HG02943 (cell line): ENCODE measurements at regions not wholly inside any gene's neighbourhood (a gene's known extent, or its start where the extent isn't known, plus 50 kb on each side); places are given as distances from the start of the nearest gene placed in this dataset.

Experiments used
- ATAC-seq: cut with Tn5 transposase; IDR thresholded peaks from one replicate; pipeline ENCODE4 v1.9.1; 2021; ENCODE audit warnings: mild to moderate bottlenecking, low read depth, moderate library complexity; ENCODE audit not compliant: unreplicated experiment

GRCh38 chr13:38518328-38518727, 168.5 kb upstream of the FREM2 start:
- no peak for ATAC-seq

GRCh38 chr13:38519229-38519911, 167.5 kb upstream of the FREM2 start:
- ATAC-seq: no peak

- no peak for ATAC-seq
These were observed 166.8 kb upstream of the FREM2 start for GRCh38 chr13:38520041-38520440.

- ATAC-seq: no peak
These were observed 159.7 kb upstream of the FREM2 start for GRCh38 chr13:38527140-38527539.

- no peak for ATAC-seq
These were observed 157.9 kb upstream of the FREM2 start for GRCh38 chr13:38528986-38529385.

GRCh38 chr13:38530492-38530891, 156.4 kb upstream of the FREM2 start:
- no peak for ATAC-seq

- ATAC-seq: no peak
These were observed 151.6 kb upstream of the FREM2 start for GRCh38 chr13:38535261-38535660.

GRCh38 chr13:38537051-38537450, 149.8 kb upstream of the FREM2 start:
- no peak for ATAC-seq

GRCh38 chr13:38538422-38538821, 148.5 kb upstream of the FREM2 start:
- no peak for ATAC-seq

GRCh38 chr13:38539632-38540031, 147.2 kb upstream of the FREM2 start:
- no peak for ATAC-seq

GRCh38 chr13:38542601-38543000, 144.3 kb upstream of the FREM2 start:
- no peak for ATAC-seq

GRCh38 chr13:38543561-38543960, 143.3 kb upstream of the FREM2 start:
- ATAC-seq: no peak

- ATAC-seq: no peak
These were observed 123.1 kb upstream of the FREM2 start for GRCh38 chr13:38563739-38564138.

GRCh38 chr13:38564256-38565150, 122.4 kb upstream of the FREM2 start:
- ATAC-seq: no peak

- ATAC-seq: no peak
These were observed 120.9 kb upstream of the FREM2 start for GRCh38 chr13:38566023-38566422.

GRCh38 chr13:38566519-38566918, 120.4 kb upstream of the FREM2 start:
- ATAC-seq: no peak

- ATAC-seq: no peak
These were observed 116.2 kb upstream of the FREM2 start for GRCh38 chr13:38570706-38571105.

- no peak for ATAC-seq
These were observed 111.5 kb upstream of the FREM2 start for GRCh38 chr13:38575427-38575826.

- ATAC-seq: no peak
These were observed 109.8 kb upstream of the FREM2 start for GRCh38 chr13:38577048-38577447.

GRCh38 chr13:38582133-38582532, 104.7 kb upstream of the FREM2 start:
- ATAC-seq: no peak

GRCh38 chr13:38590230-38590629, 96.6 kb upstream of the FREM2 start:
- no peak for ATAC-seq
